Central memory CD8-positive, alpha-beta T cell (primary cell): ENCODE measurements at regions not wholly inside any gene's neighbourhood (a gene's known extent, or its start where the extent isn't known, plus 50 kb on each side); places are given as distances from the start of the nearest gene placed in this dataset.

Experiments used
- ATAC-seq: fragments of 150-1000 bp; cut with Tn5 transposase; replicated peaks from 2 replicates; pipeline ENCODE4 v1.10.0; 2022; ENCODE audit warnings: mild to moderate bottlenecking, moderate FRiP score, moderate number of reproducible peaks; ENCODE audit not compliant: poor library complexity, severe bottlenecking; ENCODE audit errors: extremely low read depth
- DNase-seq, 2 donors: peaks; one replicate each; pipeline ENCODE4 v3.0.0; 2021; ENCODE audit warnings: low spot score in 2 of 2
- H3K27ac Mint-ChIP-seq: one replicate; pipeline ENCODE4 v1.8.0; 2022; ENCODE audit warnings: low read depth, mild to moderate bottlenecking, moderate library complexity, mixed read lengths
- H3K27me3 Mint-ChIP-seq: one replicate; pipeline ENCODE4 v1.8.0; 2022; ENCODE audit warnings: mixed read lengths
- H3K36me3 Mint-ChIP-seq: one replicate; pipeline ENCODE4 v1.8.0; 2022; ENCODE audit warnings: mild to moderate bottlenecking, moderate library complexity, mixed read lengths; ENCODE audit not compliant: insufficient read depth
- H3K4me1 Mint-ChIP-seq: one replicate; pipeline ENCODE4 v1.8.0; 2022; ENCODE audit warnings: mixed read lengths
- H3K4me3 Mint-ChIP-seq: one replicate; pipeline ENCODE4 v1.8.0; 2022; ENCODE audit warnings: mild to moderate bottlenecking, moderate library complexity, mixed read lengths
- H3K9me3 Mint-ChIP-seq: one replicate; pipeline ENCODE4 v1.8.0; 2022; ENCODE audit warnings: mixed read lengths

DNA sequence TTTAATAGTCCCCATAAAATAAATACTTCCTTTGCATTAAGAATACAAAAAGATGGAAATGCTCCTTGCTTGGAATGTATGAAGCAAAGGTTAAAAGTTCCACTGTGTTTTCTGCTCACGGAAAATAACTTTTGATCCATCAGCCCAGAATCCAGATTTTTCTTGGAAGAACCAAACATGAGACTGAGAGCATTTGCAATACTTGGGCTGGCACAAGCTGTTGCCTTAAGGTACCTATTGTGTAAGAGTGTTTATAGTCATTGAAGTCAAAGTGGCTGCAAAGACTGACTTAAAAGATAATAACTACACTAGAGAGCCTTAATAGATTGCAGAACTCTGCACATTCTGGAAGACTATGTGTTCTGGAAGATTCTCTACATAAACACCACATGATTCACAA, 281.4 kb downstream of the RAB28 start:
- Mint-ChIP-seq H3K27ac (no peak overlapping the region), H3K4me1 (no peaks in the 10 kb centered on the region), H3K27me3 (no peaks in the 10 kb centered on the region), H3K4me3 (no peak overlapping the region), H3K36me3 (no peaks in the 10 kb centered on the region), H3K9me3 (no peaks in the 10 kb centered on the region)
- DNase-seq (no peak), ATAC-seq (no peak)

DNA sequence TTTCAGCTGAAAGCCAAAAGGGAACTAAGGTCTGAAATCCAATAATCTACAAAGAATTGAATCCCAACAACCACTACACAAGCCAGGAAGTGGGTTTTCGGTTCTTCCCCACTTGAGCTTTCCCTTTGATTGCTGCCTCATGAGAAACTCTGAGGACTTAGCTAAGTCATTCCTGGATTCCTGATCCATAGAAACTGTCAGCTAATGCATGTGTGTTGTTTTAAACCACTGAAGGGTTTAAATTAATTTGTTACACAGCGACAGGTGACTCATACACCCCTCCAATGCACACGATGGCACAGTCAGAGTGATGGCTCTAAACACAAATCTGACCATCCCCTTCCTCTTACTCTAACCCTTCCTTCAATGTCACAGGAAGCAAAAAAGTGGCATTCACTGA, 282.9 kb downstream of the RAB28 start:
- no peaks in the 10 kb centered on the region for H3K36me3 Mint-ChIP-seq
- DNase-seq (no peak), ATAC-seq (no peak)
- no peaks in the 10 kb centered on the region for H3K9me3 Mint-ChIP-seq
- no peaks in the 10 kb centered on the region for H3K4me1 Mint-ChIP-seq
- no peak overlapping the region for H3K27ac Mint-ChIP-seq
- H3K27me3 Mint-ChIP-seq: no peaks in the 10 kb centered on the region
- no peak overlapping the region for H3K4me3 Mint-ChIP-seq

DNA sequence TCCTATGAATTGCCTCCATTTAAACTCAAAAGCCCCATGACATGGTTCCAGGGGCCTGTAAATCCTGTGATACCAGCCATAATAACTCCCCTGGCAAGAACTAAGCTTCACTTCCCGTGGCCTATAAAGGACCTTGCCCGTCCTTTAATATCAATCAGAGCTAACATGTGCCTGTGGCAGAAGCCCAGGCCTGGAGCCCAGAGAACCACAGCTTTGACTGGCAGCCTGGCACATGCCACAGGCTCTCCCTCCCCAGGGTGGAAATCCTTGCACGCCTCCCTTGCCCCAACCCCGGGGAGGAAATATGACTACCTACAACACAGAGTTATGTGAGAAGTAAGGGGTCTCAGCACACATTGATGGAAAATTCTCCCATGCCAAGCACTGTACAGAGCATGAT, 287.4 kb downstream of the RAB28 start:
- no peak overlapping the region for H3K4me3 Mint-ChIP-seq
- H3K27ac Mint-ChIP-seq: no peak overlapping the region
- no peaks in the 10 kb centered on the region for H3K9me3 Mint-ChIP-seq
- no peak for ATAC-seq
- H3K36me3 Mint-ChIP-seq: no peaks in the 10 kb centered on the region
- no peaks in the 10 kb centered on the region for H3K4me1 Mint-ChIP-seq
- no peaks in the 10 kb centered on the region for H3K27me3 Mint-ChIP-seq
- DNase-seq: no peak

DNA sequence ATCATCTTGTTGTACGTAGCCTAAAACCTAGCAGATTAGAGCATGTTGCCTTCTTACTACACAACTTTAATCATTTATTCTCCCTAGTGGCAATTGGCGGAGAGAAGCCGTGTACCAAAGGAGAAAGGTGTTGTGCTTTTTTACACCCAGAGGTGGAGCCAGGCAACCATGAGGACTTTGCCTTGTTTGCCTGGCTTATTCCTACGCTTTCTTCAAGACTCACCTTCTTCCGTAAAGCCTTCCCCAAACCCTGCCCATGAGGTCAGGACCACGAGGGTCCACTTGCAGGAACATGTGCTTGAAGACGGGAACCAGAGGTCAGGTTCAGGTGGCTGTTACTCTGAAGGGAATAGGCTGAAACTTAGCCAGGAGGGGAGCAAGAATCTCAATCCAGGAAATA, 290.5 kb downstream of the RAB28 start:
- DNase-seq (no peak), ATAC-seq (no peak)
- H3K27me3 Mint-ChIP-seq: no peaks in the 10 kb centered on the region
- no peak overlapping the region for H3K27ac Mint-ChIP-seq
- no peak overlapping the region for H3K4me3 Mint-ChIP-seq
- no peaks in the 10 kb centered on the region for H3K9me3 Mint-ChIP-seq
- peaks cover 2% of the 10 kb centered on the region for H3K36me3 Mint-ChIP-seq
- H3K4me1 Mint-ChIP-seq: no peaks in the 10 kb centered on the region

DNA sequence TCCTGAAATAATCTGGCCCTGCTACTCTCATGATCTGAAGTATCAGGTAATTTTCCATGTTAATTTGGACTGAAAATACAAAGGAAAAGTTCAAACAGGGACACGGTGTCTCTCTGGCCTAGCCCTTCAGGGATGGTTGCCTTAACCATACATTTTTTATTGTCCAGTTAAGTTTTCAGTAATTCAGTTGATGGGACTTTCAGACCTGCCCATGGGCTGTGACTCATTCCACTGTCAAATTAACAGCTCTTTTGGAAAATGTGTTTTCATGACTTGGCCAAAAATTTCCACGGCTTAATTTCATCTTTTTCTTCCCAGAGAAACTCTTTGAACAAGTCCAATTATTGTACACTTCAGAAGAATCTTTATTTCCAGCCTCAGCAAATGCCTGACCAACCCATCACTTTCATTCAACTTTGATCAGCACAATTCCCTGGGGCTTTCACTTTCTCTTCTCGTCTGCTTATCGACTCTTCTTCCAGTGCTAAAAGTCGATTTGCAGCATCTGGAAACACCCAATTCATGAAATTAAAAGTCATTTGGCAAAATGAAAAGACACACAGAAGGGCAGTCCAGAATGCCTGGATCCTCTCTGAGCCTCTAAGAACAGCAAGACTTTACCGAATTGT, 293.9 kb downstream of the RAB28 start:
- H3K36me3 Mint-ChIP-seq: peaks cover 2% of the 10 kb centered on the region
- H3K4me1 Mint-ChIP-seq: no peaks in the 10 kb centered on the region
- H3K27ac Mint-ChIP-seq: no peak overlapping the region
- H3K4me3 Mint-ChIP-seq: no peak overlapping the region
- peaks cover 6% of the 10 kb centered on the region for H3K9me3 Mint-ChIP-seq
- H3K27me3 Mint-ChIP-seq: no peaks in the 10 kb centered on the region
- DNase-seq (no peak), ATAC-seq (no peak)

DNA sequence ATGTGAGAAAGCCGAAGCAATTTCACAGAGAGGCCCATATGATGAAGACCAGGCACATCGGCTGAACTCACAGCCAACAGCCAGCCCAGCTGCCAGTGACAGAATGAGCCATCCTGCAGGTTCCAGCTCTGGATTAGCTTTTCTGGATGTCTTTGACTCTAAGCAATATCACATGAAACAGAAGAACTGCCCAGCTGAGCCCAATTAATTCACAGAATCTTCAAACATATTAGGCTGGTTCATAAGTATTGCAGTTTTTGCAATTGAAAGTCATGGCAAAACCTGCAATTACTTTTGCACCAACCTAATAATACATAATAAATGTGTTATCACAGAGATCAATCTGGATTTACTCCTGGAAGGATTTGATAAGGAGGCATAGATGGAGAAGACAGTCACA, 299.9 kb downstream of the RAB28 start:
- H3K27me3 Mint-ChIP-seq: no peaks in the 10 kb centered on the region
- no peak for ATAC-seq
- no peak overlapping the region for H3K4me3 Mint-ChIP-seq
- peaks cover 2% of the 10 kb centered on the region for H3K36me3 Mint-ChIP-seq
- no peaks in the 10 kb centered on the region for H3K4me1 Mint-ChIP-seq
- DNase-seq: no peak
- peaks cover 6% of the 10 kb centered on the region for H3K9me3 Mint-ChIP-seq
- no peak overlapping the region for H3K27ac Mint-ChIP-seq

DNA sequence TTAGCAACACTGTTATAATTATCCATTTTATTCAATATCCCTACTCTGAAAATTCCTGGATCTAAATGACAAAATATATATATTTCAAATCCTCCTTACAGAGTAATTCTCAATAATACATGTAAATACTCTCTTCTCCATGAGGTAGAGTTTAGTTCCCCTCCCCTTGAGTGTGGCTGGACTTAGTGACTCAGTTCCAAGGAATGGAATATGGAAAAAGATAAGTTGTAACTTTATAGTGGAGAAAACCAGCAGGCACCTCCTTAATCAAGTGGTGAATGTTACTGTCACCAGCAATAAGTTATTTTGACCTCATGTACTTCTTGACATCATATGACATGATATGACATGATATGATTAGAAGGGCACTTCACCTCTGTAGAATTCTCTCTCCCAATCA, 302.0 kb downstream of the RAB28 start:
- no peak for DNase-seq
- H3K4me1 Mint-ChIP-seq: no peaks in the 10 kb centered on the region
- H3K36me3 Mint-ChIP-seq: peaks cover 2% of the 10 kb centered on the region
- H3K27me3 Mint-ChIP-seq: no peaks in the 10 kb centered on the region
- no peak overlapping the region for H3K27ac Mint-ChIP-seq
- ATAC-seq: no peak
- H3K4me3 Mint-ChIP-seq: no peak overlapping the region
- H3K9me3 Mint-ChIP-seq: no peaks in the 10 kb centered on the region

DNA sequence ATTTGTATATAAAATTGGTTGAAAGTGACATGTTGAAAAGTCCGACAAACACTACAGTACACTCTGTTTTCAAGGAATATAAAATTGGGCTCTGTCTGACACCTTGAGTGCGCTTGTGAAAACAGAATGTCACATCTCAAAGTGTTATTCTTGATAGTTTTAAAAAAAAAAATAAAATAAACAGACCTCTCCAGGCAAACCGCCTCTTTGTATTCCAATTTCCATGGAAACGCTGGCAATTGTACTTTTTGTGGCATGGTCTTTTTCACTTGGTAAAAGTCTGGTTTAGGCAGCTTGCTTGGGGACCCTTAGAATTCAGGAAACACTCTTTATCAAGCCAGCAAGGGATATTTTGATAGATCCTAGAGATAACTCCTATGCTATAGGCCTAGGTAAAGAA, 302.5 kb downstream of the RAB28 start:
- no peak for DNase-seq
- no peak for ATAC-seq
- Mint-ChIP-seq H3K36me3 (peaks cover 2% of the 10 kb centered on the region), H3K27ac (no peak overlapping the region), H3K9me3 (no peaks in the 10 kb centered on the region), H3K27me3 (no peaks in the 10 kb centered on the region), H3K4me1 (no peaks in the 10 kb centered on the region), H3K4me3 (no peak overlapping the region)

DNA sequence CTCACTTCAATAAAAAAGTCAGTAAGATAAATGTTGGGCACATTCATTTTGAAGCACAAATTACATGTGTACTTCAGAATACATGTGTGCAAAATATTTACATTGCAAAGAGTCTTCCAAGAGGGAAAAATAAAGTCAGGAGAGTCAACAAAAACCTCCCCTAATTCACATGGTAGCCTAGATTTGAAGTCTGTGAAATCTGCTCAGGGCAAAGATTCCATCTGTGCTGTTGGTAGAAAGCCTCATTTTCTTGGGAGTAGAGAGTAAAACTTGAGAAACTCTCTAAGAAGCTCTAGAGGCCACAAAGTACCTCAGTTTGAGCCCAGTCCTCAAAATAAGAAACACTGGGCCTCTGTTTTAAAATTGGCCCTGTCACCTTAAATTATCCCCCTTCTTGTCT, 303.4 kb downstream of the RAB28 start:
- no peak for ATAC-seq

DNA sequence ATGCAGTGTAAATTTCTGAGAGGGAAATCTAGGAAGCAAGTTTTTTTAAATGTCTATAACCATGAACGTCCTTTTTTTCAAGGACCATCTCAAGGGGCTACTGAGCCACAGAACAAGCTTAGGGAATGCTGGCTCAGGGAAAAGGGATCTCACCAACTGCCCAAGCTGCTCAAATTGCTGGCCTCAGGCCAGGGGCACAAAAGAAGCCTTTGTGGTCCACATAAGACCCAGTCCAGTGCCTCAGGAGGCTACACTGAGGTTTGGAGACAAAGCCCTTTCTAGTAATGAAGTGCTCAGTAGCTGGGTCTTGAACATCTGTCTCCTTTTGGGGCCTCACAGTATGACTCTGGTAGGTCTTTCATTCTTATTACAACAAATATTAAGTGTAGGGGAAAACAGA, 305.5 kb downstream of the RAB28 start:
- ATAC-seq (no peak), DNase-seq (no peak)
- Mint-ChIP-seq H3K4me1 (no peaks in the 10 kb centered on the region), H3K9me3 (no peaks in the 10 kb centered on the region), H3K27ac (no peak overlapping the region), H3K4me3 (no peak overlapping the region), H3K36me3 (peaks cover 2% of the 10 kb centered on the region), H3K27me3 (no peaks in the 10 kb centered on the region)

More for the DNA sequence above, 303.4 kb downstream of the RAB28 start:
- no peak for DNase-seq
- no peaks in the 10 kb centered on the region for H3K9me3 Mint-ChIP-seq
- peaks cover 2% of the 10 kb centered on the region for H3K36me3 Mint-ChIP-seq
- H3K4me3 Mint-ChIP-seq: no peak overlapping the region
- no peak overlapping the region for H3K27ac Mint-ChIP-seq
- no peaks in the 10 kb centered on the region for H3K4me1 Mint-ChIP-seq
- H3K27me3 Mint-ChIP-seq: no peaks in the 10 kb centered on the region

DNA sequence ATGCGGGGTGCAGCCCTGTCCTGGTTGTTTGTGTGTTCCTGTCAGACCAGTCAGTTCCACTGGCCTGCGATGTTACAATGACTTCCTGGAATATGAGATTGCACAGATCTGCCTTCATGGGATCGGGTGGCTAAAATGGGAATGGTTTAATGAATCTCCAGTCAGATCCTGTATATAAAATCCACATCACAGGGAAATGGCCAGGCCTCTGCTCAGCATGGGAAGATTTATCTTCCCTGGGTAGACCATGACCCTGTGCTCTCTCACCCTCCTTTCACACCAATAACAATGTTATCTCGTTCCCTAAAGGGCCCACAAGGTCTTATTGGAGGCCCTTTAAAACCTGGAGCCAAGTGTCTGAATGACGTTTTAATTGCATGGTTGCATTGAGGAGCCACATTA, 307.4 kb downstream of the RAB28 start:
- peaks cover 2% of the 10 kb centered on the region for H3K36me3 Mint-ChIP-seq
- DNase-seq: no peak
- no peaks in the 10 kb centered on the region for H3K27me3 Mint-ChIP-seq
- H3K9me3 Mint-ChIP-seq: no peaks in the 10 kb centered on the region
- H3K4me3 Mint-ChIP-seq: no peak overlapping the region
- no peak overlapping the region for H3K27ac Mint-ChIP-seq
- ATAC-seq: no peak
- H3K4me1 Mint-ChIP-seq: no peaks in the 10 kb centered on the region

DNA sequence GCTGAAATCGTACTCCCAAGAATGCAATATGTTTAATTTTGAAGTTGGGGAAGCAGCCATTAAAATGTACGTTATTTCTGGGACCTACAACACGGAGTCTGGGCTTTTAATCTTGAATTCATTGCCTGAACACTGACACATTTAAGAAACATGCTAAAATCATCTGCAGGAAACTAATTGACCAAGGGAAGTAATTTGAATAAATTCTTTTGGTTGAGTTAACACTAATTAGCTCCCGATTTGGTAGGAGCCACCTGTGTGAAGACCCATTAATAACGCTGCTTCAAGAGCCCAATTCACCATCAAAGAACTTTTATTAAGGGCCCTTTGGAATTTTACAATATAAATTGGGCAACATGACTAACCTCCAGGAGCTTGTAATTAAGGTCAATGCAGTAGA, 309.2 kb downstream of the RAB28 start:
- DNase-seq (no peak), ATAC-seq (no peak)
- Mint-ChIP-seq H3K36me3 (no peaks in the 10 kb centered on the region), H3K27me3 (no peaks in the 10 kb centered on the region), H3K27ac (no peak overlapping the region), H3K4me1 (no peaks in the 10 kb centered on the region), H3K4me3 (no peak overlapping the region), H3K9me3 (no peaks in the 10 kb centered on the region)

DNA sequence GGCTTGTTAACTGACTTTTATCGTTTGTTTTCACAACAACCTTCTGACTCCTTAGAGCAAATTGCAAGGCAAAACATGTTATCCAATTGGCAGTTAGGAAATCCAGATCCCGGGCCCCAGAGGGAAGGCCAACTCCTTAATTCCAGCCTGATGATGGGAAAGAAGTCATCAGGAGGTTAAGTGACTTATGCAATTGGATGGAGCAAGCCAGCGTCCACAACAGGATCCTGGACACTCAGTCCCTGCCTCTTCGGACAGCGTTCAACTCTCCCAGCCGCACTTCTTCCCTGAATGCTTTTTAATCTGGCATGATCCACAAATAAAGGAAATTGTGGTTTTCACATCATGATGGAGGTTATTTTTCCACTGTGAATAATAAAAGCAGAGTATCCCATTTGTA, 310.1 kb downstream of the RAB28 start:
- H3K9me3 Mint-ChIP-seq: no peaks in the 10 kb centered on the region
- DNase-seq (no peak), ATAC-seq (no peak)
- H3K4me1 Mint-ChIP-seq: no peaks in the 10 kb centered on the region
- no peak overlapping the region for H3K4me3 Mint-ChIP-seq
- no peaks in the 10 kb centered on the region for H3K27me3 Mint-ChIP-seq
- no peaks in the 10 kb centered on the region for H3K36me3 Mint-ChIP-seq
- H3K27ac Mint-ChIP-seq: no peak overlapping the region
